CD4-positive, alpha-beta T cell treated with Interferon gamma for 1 hour (primary cell): ENCODE measurements at regions not wholly inside any gene's neighbourhood (a gene's known extent, or its start where the extent isn't known, plus 50 kb on each side); places are given as distances from the start of the nearest gene placed in this dataset.

Experiments
- DNase-seq: peaks from one replicate; pipeline ENCODE4 v3.0.0-alpha.2; 2020

- DNase-seq, result no peak
These were observed 684.9 kb downstream of the TRAM1L1 start for GRCh38 chr4:116400480-116400879.

GRCh38 chr4:116397714-116398113, 687.7 kb downstream of the TRAM1L1 start:
- no peak for DNase-seq

- DNase-seq, result no peak
These were observed 688.1 kb downstream of the TRAM1L1 start for GRCh38 chr4:116397291-116397690.

- DNase-seq, result no peak
These were observed 690.0 kb downstream of the TRAM1L1 start for GRCh38 chr4:116395408-116395807.

GRCh38 chr4:116391020-116391419, 694.4 kb downstream of the TRAM1L1 start:
- DNase-seq, result no peak

- DNase-seq, result no peak
These were observed 696.2 kb downstream of the TRAM1L1 start for GRCh38 chr4:116389139-116389538.

- DNase-seq, result no peak
These were observed 697.4 kb downstream of the TRAM1L1 start for GRCh38 chr4:116387937-116388474.

- no peak for DNase-seq
These were observed 698.5 kb downstream of the TRAM1L1 start for GRCh38 chr4:116386856-116387255.

GRCh38 chr4:116385583-116385982, 699.8 kb downstream of the TRAM1L1 start:
- DNase-seq, result no peak

GRCh38 chr4:116374815-116375214, 710.6 kb downstream of the TRAM1L1 start:
- DNase-seq, result no peak

- no peak for DNase-seq
These were observed 722.8 kb downstream of the TRAM1L1 start for GRCh38 chr4:116362583-116362982.

GRCh38 chr4:116361790-116362189, 723.6 kb downstream of the TRAM1L1 start:
- no peak for DNase-seq

GRCh38 chr4:116358633-116359222, 726.6 kb downstream of the TRAM1L1 start:
- DNase-seq, result peak; percentile 6

- DNase-seq, result no peak
These were observed 727.6 kb downstream of the TRAM1L1 start for GRCh38 chr4:116357758-116358157.

GRCh38 chr4:116346750-116347149, 738.6 kb downstream of the TRAM1L1 start:
- no peak for DNase-seq

GRCh38 chr4:116343809-116344208, 741.6 kb downstream of the TRAM1L1 start:
- no peak for DNase-seq

- no peak for DNase-seq
These were observed 743.2 kb downstream of the TRAM1L1 start for GRCh38 chr4:116342143-116342542.

GRCh38 chr4:116332508-116332907, 752.9 kb downstream of the TRAM1L1 start:
- no peak for DNase-seq

GRCh38 chr4:116328261-116328860, 757.0 kb downstream of the TRAM1L1 start:
- no peak for DNase-seq

GRCh38 chr4:116323606-116324005, 761.8 kb downstream of the TRAM1L1 start:
- no peak for DNase-seq

GRCh38 chr4:116321471-116321870, 763.9 kb downstream of the TRAM1L1 start:
- DNase-seq, result no peak

- no peak for DNase-seq
These were observed 764.5 kb downstream of the TRAM1L1 start for GRCh38 chr4:116320859-116321258.

- DNase-seq, result no peak
These were observed 781.6 kb downstream of the TRAM1L1 start for GRCh38 chr4:116303736-116304188.

- DNase-seq, result no peak
These were observed 782.2 kb downstream of the TRAM1L1 start for GRCh38 chr4:116302990-116303735.
